Fibroblast of lung (primary cell): ENCODE measurements at regions not wholly inside any gene's neighbourhood (a gene's known extent, or its start where the extent isn't known, plus 50 kb on each side); places are given as distances from the start of the nearest gene placed in this dataset.

Experiments
- DNase-seq, 2 donors: peaks; one replicate each; pipeline versions ENCODE4 v3.0.0 to v3.0.0-alpha.2; 2010; ENCODE audit warnings: low read depth in 2 of 2
- H2AFZ ChIP-seq: 2 replicates; pipeline ENCODE4 v1.5.1; 2012; ENCODE audit warnings: low read length, control low read depth, inconsistent platforms
- H3K27ac ChIP-seq: 2 replicates; pipeline ENCODE4 v1.5.1; 2011; ENCODE audit warnings: low read length, control low read depth; ENCODE audit not compliant: insufficient read depth
- H3K27me3 ChIP-seq: 2 replicates; pipeline ENCODE4 v1.5.1; 2011; ENCODE audit warnings: mild to moderate bottlenecking, low read length; ENCODE audit not compliant: control insufficient read depth, insufficient read depth
- H3K36me3 ChIP-seq: 2 replicates; pipeline ENCODE4 v1.5.1; 2011; ENCODE audit warnings: low read length; ENCODE audit not compliant: control insufficient read depth, insufficient read depth
- H3K4me1 ChIP-seq: 2 replicates; pipeline ENCODE4 v1.5.1; 2011; ENCODE audit warnings: low read length; ENCODE audit not compliant: control insufficient read depth, insufficient read depth; ENCODE audit errors: extremely low read depth
- H3K4me2 ChIP-seq: 2 replicates; pipeline ENCODE4 v1.5.1; 2011; ENCODE audit warnings: low read length, control low read depth; ENCODE audit not compliant: insufficient read depth; ENCODE audit errors: extremely low read depth
- H3K4me3 ChIP-seq, 4 experiments: fragments of 200-600 bp in 1 of 4; sonication (generic) in 1 of 4; replicated peaks in 1 of 4; 2 replicates each; pipeline ENCODE4 v1.5.1; 2011 to 2016; ENCODE audit warnings: low read length in 4 of 4, low read depth in 3 of 4, mild to moderate bottlenecking in 3 of 4, control low read depth in 2 of 4, inconsistent platforms in 1 of 4, mixed read lengths in 1 of 4; ENCODE audit not compliant: insufficient read depth in 1 of 4; ENCODE audit errors: control extremely low read depth in 1 of 4
- H3K79me2 ChIP-seq: 2 replicates; pipeline ENCODE4 v1.5.1; 2012; ENCODE audit warnings: mild to moderate bottlenecking, low read length, inconsistent platforms; ENCODE audit not compliant: control insufficient read depth, insufficient read depth
- H3K9ac ChIP-seq: 2 replicates; pipeline ENCODE4 v1.5.1; 2011; ENCODE audit warnings: mild to moderate bottlenecking, low read length, control low read depth; ENCODE audit not compliant: insufficient read depth
- H3K9me3 ChIP-seq: 2 replicates; pipeline ENCODE4 v1.5.1; 2012; ENCODE audit warnings: low read depth, low read length; ENCODE audit not compliant: control insufficient read depth, insufficient read depth
- H4K20me1 ChIP-seq: 2 replicates; pipeline ENCODE4 v1.5.1; 2011; ENCODE audit warnings: low read length; ENCODE audit not compliant: control insufficient read depth, insufficient read depth; ENCODE audit errors: extremely low read depth
- CTCF ChIP-seq, 2 donors: IDR thresholded peaks in 1 of 2; conservative IDR thresholded peaks in 1 of 2; 1 replicate in 1 of 2; 2 replicates in 1 of 2; pipeline ENCODE4 v1.5.1; 2011 to 2012; ENCODE audit warnings: low read length in 2 of 2, control low read depth in 1 of 2, inconsistent platforms in 1 of 2, low read depth in 1 of 2, mild to moderate bottlenecking in 1 of 2
- EZH2 ChIP-seq: IDR thresholded peaks from 2 replicates; pipeline ENCODE4 v1.5.1; 2012; ENCODE audit warnings: low read length, control low read depth, mild to moderate bottlenecking; ENCODE audit errors: missing control alignments

GRCh38 chr13:89163096-89163495 lies 1491.9 kb downstream of the SLITRK5 start:
- no peak overlapping the region for H2AFZ ChIP-seq
- H3K4me2 ChIP-seq, result no peak overlapping the region

GRCh38 chr13:89165685-89166084 lies 1494.5 kb downstream of the SLITRK5 start:
- no peak for DNase-seq
- Histone ChIP-seq H4K20me1 (no peaks in the 10 kb centered on the region), H3K36me3 (no peaks in the 10 kb centered on the region), H3K27ac (no peak overlapping the region), H3K9ac (no peak overlapping the region), H3K4me3 (no peak overlapping the region), H3K27me3 (no peaks in the 10 kb centered on the region), H2AFZ (no peak overlapping the region), H3K4me1 (no peaks in the 10 kb centered on the region), H3K4me2 (no peak overlapping the region), H3K9me3 (no peaks in the 10 kb centered on the region), H3K79me2 (no peaks in the 10 kb centered on the region)
- TF ChIP-seq EZH2, result no peak

More at GRCh38 chr13:89163096-89163495, 1491.9 kb downstream of the SLITRK5 start:
- Histone ChIP-seq H3K36me3 (no peaks in the 10 kb centered on the region), H3K27me3 (no peaks in the 10 kb centered on the region), H3K9me3 (no peaks in the 10 kb centered on the region), H3K27ac (no peak overlapping the region), H3K4me1 (no peaks in the 10 kb centered on the region), H3K4me3 (no peak overlapping the region), H3K9ac (no peak overlapping the region), H3K79me2 (no peaks in the 10 kb centered on the region), H4K20me1 (no peaks in the 10 kb centered on the region)
- no peak for TF ChIP-seq EZH2
- no peak for TF ChIP-seq CTCF (conservative IDR thresholded peaks at IDR 0.05 in 1 of 2, IDR thresholded peaks at IDR 0.05 in 1 of 2; ENCODE audit: low read depth in 1 of 2, low read length in 2 of 2)
- peak in 1 of 2 donors; percentile 38 for DNase-seq

DNA sequence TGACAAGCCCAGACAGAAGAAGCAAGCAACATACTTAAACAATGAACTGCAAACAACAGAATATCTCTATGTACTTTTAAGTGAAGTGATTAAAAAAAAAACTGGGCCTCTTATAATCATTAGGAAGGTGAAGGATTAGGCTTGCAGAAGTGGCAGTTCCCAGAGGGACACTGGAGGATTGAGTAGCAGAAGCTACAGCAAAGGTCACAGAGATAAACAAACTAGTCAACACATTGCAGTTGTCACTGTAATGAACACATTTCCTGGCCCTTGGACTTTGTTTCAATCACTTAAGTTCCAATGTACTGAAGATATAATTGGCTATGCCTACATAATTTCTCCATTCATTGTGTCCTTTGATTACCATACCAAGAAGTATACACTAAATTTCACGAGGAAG lies 1498.8 kb downstream of the SLITRK5 start:
- Histone ChIP-seq H3K36me3 (no peaks in the 10 kb centered on the region), H2AFZ (no peak overlapping the region), H3K4me2 (no peak overlapping the region)

More for the DNA sequence above, 1498.8 kb downstream of the SLITRK5 start:
- no peaks in the 10 kb centered on the region for H3K27me3 ChIP-seq
- no peaks in the 10 kb centered on the region for H3K9me3 ChIP-seq
- H3K4me1 ChIP-seq, result no peaks in the 10 kb centered on the region
- H3K27ac ChIP-seq, result no peak overlapping the region
- no peak for TF ChIP-seq CTCF (conservative IDR thresholded peaks at IDR 0.05 in 1 of 2, IDR thresholded peaks at IDR 0.05 in 1 of 2; ENCODE audit: low read depth in 1 of 2, low read length in 2 of 2)
- TF ChIP-seq EZH2, result no peak
- H4K20me1 ChIP-seq, result no peaks in the 10 kb centered on the region
- H3K4me3 ChIP-seq, result no peak overlapping the region
- H3K79me2 ChIP-seq, result no peaks in the 10 kb centered on the region
- DNase-seq, result no peak
- no peak overlapping the region for H3K9ac ChIP-seq
